Brain microvascular endothelial cell (primary cell): ENCODE measurements at regions not wholly inside any gene's neighbourhood (a gene's known extent, or its start where the extent isn't known, plus 50 kb on each side); places are given as distances from the start of the nearest gene placed in this dataset.

Experiments used
- DNase-seq: peaks from one replicate; pipeline ENCODE4 v3.0.0-alpha.2; 2020
- H3K27ac ChIP-seq: fragments of 250-450 bp; sonication (Bioruptor Pico); 2 replicates; pipeline ENCODE4 v1.5.1; 2020; ENCODE audit warnings: mild to moderate bottlenecking, moderate library complexity
- H3K27me3 ChIP-seq: fragments of 250-450 bp; sonication (Bioruptor Pico); replicated peaks from 2 replicates; pipeline ENCODE4 v1.5.1; 2020; ENCODE audit warnings: mild to moderate bottlenecking
- H3K36me3 ChIP-seq: fragments of 250-450 bp; sonication (Bioruptor Pico); replicated peaks from 2 replicates; pipeline ENCODE4 v1.5.1; 2020; ENCODE audit warnings: mild to moderate bottlenecking
- H3K4me3 ChIP-seq: 2 replicates; pipeline ENCODE4 v1.5.1; 2011; ENCODE audit warnings: low read depth, mild to moderate bottlenecking, control low read depth, low read length, moderate library complexity
- CTCF ChIP-seq: IDR thresholded peaks from 2 replicates; pipeline ENCODE4 v1.5.1; 2011; ENCODE audit warnings: low read depth, mild to moderate bottlenecking, moderate library complexity, low read length, control low read depth, inconsistent platforms; ENCODE audit errors: missing control alignments
- in situ Hi-C: cut with HindIII; loops from 2 replicates; pipeline ENCODE4 v1.10.0; 2017; ENCODE audit warnings: low sequenced_read_pairs, low pct_ligation_motif_present

- Histone ChIP-seq H3K4me3 (no peak overlapping the region), H3K27me3 (no peaks in the 10 kb centered on the region), H3K36me3 (no peaks in the 10 kb centered on the region), H3K27ac (no peak overlapping the region)
- no peak for TF ChIP-seq CTCF
- in situ Hi-C loops: no loop called here
- no peak for DNase-seq
Measured at GRCh38 chr13:106721599-106721998, 153.7 kb upstream of the ARGLU1 start.

GRCh38 chr13:106714271-106714982 is 146.5 kb upstream of the ARGLU1 start:
- in situ Hi-C loops: no loop called here
- H3K27me3 ChIP-seq: no peaks in the 10 kb centered on the region
- no peak overlapping the region for H3K4me3 ChIP-seq
- TF ChIP-seq CTCF: no peak
- H3K36me3 ChIP-seq: no peaks in the 10 kb centered on the region
- no peak for DNase-seq
- H3K27ac ChIP-seq: no peak overlapping the region

GRCh38 chr13:106712381-106712780 is 144.4 kb upstream of the ARGLU1 start:
- no peaks in the 10 kb centered on the region for H3K27me3 ChIP-seq
- no peak overlapping the region for H3K27ac ChIP-seq
- DNase-seq: no peak
- H3K36me3 ChIP-seq: no peaks in the 10 kb centered on the region
- no peak overlapping the region for H3K4me3 ChIP-seq
- no peak for TF ChIP-seq CTCF
- in situ Hi-C loops: no loop called here

GRCh38 chr13:106710266-106710665 is 142.3 kb upstream of the ARGLU1 start:
- Histone ChIP-seq H3K36me3 (no peaks in the 10 kb centered on the region), H3K27me3 (no peaks in the 10 kb centered on the region), H3K27ac (no peak overlapping the region), H3K4me3 (no peak overlapping the region)
- in situ Hi-C loops: no loop called here
- no peak for DNase-seq
- TF ChIP-seq CTCF: no peak

- no peak overlapping the region for H3K27ac ChIP-seq
- TF ChIP-seq CTCF: no peak
- in situ Hi-C loops: no loop called here
- H3K4me3 ChIP-seq: no peak overlapping the region
- H3K27me3 ChIP-seq: no peaks in the 10 kb centered on the region
- no peak for DNase-seq
- H3K36me3 ChIP-seq: no peaks in the 10 kb centered on the region
Measured at GRCh38 chr13:106709522-106709921, 141.6 kb upstream of the ARGLU1 start.

- H3K4me3 ChIP-seq: no peak overlapping the region
- DNase-seq: no peak
- in situ Hi-C loops: no loop called here
Measured at GRCh38 chr13:106702505-106702904, 134.6 kb upstream of the ARGLU1 start.

More at GRCh38 chr13:106702505-106702904, 134.6 kb upstream of the ARGLU1 start:
- no peaks in the 10 kb centered on the region for H3K27me3 ChIP-seq
- TF ChIP-seq CTCF: no peak
- H3K36me3 ChIP-seq: no peaks in the 10 kb centered on the region
- H3K27ac ChIP-seq: no peak overlapping the region
